8988T (cell line): ENCODE measurements at regions not wholly inside any gene's neighbourhood (a gene's known extent, or its start where the extent isn't known, plus 50 kb on each side); places are given as distances from the start of the nearest gene placed in this dataset.
"Not testable (repeated sequence)": the region's sequence is repeated elsewhere in the genome, so short reads cannot be mapped to it uniquely, and the experiment has no call there.

Experiments used
- DNase-seq: peaks from one replicate; pipeline ENCODE4 v3.0.0; 2011

DNA sequence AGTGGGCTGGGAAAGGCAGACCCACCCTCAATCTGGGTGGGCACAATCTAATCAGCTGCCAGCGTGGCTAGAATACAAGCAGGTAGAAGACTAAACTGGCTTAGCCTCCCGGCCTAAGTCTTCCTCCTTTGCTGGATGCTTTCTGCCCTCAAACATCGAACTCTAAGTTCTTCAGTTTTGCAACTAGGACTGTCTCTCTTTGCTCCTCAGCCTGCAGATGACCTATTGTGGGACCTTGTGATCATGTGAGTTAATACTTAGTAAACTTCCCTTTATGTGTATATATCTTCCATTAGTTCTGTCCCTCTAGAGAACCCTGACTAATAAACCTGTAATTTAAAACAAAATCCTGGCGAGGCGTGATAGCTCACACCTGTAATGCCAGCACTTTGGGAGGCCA is 51.8 kb upstream of the SLC39A8 start:
- not testable (repeated sequence) for DNase-seq

DNA sequence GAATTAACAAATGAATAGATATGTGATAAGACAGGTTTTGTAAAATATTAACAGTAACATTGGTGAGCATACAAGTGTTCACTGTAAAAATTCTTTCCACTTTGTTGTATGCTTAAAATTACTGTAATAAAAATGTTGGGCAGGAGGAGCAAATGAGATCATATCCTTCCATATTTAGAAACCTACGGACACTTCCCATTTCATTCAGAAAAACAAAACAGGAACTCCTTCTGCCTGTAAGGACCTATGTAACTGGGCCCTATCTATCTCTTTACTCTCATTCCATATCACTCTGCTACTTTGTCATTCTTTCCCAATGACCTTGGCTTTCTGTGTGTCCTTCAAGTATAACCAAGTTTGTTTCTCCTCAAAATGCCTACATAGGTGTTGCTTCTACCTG is 53.7 kb upstream of the SLC39A8 start:
- DNase-seq, result no peak

DNA sequence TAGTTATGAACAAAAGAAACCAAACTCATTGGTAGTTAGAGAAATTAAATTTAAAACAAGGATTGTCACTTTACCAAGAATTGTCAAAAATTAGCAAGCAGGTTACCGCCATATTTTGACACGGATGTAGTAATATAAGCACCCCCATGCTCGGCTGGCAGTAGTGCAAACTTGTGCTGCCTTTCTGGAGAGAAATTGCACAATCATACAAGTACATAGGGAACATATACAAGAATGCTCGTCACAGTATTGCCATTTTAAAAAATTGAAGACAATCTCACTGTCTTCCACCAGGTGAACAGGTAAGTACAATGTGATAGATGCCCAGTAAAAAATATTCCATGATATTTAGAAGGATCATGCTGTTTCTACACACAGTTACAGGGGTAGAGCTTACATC is 55.6 kb upstream of the SLC39A8 start:
- DNase-seq, result no peak

DNA sequence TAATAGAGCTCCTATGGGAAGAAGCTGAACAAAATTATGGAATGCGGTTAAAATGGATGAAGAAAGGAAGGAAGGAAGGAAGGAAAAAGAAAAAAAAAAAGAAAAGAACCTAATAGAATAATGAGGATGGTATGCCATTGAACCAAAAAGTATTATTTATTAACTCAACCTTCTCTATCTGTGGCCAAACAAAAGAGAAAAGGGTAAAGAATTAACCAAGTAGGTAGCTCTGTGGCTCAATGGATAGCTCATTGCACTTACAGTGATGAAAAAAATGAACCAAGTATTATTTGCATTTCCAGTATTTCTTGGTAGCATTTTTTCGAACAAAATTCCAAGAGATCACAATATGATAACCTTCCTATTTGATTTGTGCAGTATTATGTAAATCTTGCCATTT is 56.9 kb upstream of the SLC39A8 start:
- no peak for DNase-seq

DNA sequence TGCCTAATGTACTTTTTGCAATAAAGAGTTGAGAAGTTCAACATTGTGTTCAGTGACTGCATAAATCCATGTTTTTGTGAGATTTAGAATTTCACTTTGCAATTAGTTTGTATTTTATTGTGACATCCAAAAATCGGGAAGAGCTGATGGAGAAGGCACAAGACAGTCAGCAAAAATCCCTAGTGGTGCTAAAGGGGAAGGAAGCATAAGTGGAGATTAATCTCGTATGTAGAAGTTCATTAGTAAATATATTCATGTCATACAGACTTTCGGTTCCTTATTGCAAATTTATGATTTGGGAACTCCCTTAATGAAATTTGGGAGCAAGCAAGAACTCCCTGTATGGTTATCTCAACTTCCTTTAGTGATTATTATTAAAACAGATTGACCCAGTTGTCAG is 57.8 kb upstream of the SLC39A8 start:
- no peak for DNase-seq

DNA sequence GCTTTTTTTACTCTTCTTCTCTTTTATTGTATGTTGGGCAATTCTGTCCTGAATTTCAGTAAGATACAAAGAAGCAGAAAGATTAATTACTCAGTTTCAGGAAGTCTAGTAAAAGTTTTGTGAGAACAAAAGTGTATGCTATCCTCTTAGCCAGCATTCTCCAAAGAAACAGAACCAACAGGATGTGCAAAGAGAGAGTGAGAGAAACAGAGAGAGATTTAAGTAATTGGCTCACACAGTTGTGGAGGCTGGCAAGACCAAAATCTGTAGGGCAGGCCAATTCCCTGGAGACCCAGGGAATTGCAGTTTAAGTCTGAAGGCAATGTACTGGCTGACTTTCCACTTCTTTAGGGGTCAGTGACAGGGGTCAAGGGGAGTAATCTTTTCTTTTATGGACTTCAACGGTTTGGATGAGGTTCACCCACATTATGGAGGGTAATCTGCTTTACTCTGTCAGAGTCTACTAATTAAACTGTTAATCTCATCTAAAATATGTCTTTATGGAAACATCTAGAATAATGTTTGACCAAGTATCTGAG is 59.2 kb upstream of the SLC39A8 start:
- DNase-seq, result no peak

DNA sequence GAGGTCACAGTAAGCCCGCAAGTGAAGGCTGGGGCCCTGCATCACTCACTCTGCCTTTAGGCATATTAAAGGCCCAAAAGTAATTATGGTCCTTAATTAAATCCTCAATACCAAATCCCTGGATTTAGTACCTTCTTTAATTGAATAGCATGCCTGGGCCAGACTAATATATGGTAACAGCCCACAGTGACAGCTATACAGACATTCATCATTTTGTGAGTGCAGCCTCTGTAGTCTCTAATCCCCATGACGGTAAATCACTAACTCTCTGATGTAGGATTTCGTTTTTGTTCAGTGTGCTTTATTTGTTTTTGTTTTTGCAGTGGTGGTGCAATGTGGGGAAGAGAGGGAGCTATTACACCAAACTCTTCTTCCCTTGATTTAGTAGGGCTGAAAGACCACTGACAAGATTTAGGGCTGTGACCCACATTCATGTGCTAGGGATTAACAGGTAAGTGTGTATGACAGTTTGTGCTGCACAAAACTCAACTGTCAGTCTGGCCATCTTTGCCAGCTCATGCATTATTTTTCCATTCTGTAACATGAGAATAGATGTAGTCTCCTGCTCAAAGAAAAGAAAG is 60.6 kb upstream of the SLC39A8 start:
- DNase-seq, result no peak

DNA sequence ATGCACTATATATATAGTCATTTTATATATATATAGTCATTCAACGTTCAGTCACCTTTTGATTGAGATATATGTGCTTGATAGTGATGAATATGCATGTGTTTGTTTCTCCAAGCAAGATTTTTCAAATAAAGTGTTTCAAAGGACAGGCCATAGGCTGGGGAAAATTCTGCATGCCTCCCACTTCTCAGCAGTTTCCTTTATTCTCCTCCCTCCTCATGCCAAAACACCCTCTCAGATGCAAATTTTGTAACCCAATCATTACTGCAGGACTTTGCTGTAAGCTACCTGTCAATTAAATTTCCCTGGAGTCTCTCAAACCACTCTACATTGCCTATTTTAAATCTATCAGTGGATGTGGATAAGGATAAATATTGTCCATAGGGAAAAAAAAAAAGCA is 65.6 kb upstream of the SLC39A8 start:
- DNase-seq, result not testable (repeated sequence)

DNA sequence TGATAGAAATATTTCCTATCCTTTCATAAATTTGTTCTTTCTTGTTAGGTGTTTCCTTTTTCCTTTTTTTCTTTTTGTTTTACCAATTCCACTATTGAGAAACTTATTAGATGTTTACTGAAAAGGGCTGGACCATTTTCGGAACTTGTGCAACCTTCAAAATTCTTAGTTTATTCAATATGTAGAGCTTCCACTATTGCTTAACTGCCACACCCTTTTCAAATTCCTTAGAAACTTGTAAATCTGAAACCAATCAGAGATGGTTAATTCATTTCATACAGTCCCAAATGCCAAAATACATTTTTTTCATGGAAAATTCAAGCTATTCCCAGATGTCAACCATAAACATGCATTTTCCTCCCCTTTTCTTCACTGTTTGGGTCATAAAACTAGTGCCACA is 66.1 kb upstream of the SLC39A8 start:
- no peak for DNase-seq

DNA sequence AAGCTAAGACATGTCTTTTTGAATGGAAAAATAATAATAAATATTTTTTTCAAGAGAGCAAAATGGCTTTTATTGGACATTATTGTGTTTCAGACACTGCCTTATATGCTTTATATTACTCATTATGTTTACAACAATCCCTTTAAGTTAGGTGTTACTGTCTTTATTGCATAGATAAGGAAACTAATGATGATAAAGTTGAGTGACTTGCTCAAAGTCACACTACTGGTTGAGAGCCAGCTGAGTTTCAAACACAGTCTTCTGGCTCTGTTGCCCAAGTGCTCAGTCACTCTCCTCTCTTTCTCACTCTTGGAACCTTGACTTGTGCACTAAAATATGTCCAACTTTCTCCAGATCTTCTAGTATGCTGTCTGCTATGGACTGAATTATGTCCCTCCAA is 71.5 kb upstream of the SLC39A8 start:
- DNase-seq, result no peak

DNA sequence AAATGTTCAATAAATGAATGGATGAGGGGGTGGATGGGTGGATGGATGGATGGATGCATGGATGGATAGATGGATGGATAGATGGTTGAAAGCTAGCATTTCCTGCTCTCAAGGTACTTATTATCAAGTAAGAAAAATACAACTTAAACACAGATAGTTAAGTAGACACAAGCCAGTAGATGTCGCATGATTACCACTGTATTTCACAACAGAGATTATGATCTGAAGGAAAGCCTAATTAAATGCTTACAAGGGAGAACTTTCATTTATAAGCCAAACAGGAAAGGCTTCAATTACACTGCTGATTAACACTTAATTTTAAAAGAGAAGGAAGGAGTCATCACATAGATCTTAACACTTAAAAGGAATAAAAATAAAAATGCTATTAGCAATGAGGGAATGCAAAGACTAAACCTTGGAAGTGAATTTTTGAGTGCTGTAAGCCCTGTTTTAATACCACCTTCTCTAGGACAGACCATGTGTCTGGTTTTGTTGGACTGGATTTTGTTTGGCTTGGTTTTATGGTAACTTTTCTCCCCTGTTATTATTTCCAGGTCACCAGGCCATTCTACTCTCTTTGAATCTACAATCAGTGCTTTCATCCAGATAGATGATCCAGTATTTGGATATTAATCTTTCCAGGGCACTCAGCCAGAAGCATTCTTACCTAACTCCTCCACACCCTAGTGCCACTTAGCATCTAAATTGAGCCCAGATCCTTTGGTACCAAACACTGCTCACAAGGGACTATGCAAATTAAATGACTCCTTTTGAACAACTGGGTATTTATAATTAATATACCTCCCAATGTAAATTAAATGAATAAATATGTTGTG is 75.5 kb upstream of the SLC39A8 start:
- DNase-seq, result no peak

DNA sequence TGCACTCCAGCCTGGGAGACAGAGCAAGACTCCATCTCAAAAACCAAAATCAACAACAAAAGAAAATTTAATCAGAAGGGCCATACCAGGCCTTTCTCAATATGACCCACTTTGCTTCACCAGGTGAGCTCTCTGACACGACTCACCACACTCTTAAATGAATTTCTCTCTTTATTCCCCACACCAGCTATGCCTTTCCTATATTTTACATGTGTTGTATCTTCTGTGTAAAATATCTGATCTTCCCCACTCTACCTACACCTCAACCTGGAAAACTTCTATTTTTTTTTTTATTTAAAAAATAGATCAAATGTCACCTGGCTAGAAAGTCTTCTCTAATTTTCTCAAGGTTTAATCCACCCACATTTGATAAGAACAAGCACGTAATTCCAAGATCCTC is 77.6 kb upstream of the SLC39A8 start:
- DNase-seq, result no peak

DNA sequence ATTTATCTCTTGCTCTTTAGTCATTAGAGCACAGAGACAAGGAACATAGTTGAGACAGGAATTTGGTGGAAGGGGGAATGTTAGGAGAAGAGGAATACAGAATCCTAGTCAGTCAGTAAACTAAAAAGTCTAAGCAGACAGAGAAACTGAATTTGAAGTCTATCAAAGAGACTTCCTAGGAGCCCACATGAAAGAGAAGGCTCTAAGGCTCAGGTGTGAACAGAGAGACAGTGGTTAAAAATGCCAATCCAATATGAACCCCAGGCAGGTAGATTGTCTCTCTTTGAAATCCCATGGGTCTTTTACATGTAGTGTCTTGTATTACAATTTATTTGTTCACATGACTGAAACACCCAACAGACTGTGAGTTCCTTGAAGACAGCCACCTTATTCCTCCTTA is 77.8 kb upstream of the NFKB1 start:
- no peak for DNase-seq

DNA sequence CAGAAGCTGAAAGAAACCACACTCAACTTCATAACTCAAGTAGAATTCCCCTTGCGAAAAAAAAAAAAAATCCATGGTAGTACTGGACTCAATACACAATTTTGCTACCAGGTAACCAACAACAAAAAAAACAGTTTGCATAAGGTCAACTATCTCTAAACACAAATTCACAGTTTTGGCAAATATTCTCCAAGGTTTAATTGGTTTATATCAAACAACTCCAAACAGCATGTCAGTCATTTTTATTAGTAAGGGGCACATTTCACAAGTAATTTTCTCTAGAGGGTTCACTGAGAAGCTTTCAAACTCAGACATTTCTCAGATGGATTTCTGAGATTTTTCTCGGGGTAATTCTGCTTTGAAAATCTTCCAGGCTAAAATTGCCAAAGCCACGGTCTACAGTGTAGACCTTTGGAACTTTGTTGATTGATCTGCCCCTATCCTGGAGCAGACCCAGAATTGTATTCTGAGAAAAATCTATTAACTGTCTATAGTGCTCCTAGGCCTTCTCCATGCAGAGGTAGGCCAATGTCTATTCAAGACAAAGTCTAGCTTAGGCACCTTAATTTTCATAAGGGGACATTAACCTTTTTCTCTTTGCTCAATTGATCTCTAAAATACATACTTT is 73.7 kb upstream of the NFKB1 start:
- no peak for DNase-seq

DNA sequence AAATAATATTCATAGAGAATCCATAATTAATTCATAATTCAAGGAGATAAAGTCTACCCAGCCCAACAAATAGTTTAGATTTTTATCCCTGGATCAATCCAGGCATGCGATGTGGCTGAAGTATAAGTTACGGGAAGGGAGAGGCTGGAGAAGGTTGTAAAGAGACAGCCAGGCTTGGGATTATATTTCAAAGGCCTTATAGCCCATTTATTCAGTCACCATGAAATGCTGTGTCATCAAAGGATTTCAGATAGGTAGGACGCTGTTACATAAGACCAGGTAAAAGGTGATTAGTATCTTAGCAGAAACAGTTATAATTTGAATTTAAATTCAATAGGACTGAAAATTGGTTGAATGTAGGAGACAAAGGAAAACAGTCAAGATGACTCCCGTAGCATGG is 73.0 kb upstream of the NFKB1 start:
- no peak for DNase-seq

DNA sequence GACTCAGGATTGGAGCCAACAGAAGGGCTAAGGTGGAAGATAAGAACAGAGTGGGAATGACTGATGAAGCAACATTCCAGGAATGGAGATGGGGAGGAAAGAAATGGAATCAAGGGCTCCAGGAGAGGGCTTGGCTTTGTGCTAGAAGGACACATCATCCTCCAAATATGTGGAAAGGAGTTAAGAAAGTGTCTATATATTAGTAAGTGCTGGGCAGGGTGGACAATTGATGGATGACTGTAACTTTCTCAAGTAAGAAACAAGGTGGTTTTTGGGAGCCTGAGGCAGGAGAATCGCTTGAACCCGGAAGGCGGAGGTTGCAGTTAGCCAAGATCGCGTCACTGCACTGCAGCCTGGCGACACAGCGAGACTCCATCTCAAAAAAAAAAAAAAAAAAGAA is 71.6 kb upstream of the NFKB1 start:
- no peak for DNase-seq

DNA sequence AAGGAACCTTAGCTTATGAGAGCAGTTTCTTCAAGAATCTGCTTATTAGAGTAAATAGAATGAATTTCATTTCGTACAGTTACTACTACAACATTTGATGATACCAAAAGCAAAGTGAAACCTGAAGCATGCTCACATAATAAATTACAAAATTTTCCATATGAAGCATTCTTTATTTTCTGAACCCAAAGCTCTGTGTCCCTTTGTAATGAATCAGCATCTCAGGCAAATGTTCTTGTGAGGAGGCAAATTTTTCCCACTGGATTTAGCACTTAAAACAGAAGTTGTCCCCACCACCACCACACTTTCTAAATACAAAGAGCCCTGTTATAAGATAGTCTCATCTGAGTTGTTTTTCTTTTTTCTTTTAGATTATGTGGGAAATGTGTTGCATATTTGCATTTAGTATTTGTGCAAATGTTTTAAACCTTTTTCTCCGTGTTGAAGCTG is 70.7 kb upstream of the NFKB1 start:
- DNase-seq, result no peak

DNA sequence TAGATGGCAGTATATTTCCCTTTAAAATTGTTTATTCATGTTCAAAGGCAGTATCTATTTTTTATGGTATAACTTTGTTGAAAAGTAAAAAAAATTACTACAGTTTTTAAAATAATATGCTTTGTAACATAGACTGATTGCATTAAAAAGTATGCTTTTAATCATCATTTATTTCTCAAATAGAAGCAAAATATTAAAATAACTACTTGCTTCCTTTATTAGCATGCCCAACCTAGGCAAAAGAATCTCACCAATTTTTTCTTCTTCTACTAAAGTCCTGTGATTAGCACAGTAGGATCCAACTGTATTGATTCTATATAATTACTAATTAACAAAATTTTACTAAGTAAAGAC is 69.6 kb upstream of the NFKB1 start:
- no peak for DNase-seq

DNA sequence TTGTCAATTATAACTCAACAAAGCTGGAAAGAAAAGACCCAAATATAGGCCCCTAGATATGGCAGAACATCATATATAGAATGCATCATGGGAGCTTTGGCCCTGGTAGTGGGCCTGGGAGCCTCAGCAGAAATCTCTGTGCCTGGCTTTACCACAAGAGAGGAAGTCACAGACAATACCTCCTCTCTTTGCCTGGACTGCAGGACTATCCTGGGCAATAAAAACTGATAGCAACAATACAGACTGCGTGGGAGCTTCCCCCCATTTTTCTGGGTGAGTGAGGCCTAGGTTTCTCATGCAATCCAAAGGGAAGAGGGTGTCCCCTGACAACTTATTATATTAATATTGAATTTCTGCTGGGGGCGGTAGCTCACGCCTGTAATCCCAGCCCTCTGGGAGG is 64.0 kb upstream of the NFKB1 start:
- no peak for DNase-seq

DNA sequence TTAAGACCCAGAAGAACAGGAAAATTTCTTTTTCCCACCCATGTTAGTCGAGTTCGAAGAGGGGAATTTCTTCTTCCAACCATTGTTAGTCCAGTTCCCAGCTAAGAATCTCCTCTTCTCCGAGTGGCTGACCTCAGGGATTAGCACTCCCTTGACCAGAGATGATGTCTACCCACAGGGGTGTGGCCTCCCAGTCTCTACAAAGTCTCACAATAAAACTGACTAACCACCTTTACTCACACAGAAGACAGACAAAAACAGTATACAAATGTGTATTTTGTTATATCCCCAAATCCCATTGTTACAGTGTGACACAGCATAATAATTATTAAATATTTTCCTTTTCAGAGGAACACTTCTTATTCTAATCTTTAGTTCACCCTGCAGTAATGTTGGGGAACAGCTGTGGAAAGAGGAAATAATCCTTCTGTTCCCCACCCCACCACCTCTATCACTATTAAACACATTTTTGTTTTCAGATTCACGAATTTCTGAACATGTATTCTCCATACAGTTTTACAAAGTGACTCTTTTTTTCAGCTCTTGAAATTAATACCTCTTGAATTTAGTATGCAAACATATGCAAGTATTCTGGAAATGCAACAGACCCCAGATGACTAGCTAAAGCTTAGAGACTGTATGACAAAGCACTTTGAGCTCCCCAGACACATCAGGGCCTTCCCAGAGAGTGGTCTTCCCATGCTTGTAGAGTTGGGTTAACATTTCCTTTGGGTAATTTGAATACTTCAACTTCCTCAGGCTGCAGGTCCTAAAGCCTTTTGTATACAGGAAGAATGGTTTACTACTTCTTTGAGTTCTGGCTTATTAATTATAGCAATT is 62.5 kb upstream of the NFKB1 start:
- no peak for DNase-seq

DNA sequence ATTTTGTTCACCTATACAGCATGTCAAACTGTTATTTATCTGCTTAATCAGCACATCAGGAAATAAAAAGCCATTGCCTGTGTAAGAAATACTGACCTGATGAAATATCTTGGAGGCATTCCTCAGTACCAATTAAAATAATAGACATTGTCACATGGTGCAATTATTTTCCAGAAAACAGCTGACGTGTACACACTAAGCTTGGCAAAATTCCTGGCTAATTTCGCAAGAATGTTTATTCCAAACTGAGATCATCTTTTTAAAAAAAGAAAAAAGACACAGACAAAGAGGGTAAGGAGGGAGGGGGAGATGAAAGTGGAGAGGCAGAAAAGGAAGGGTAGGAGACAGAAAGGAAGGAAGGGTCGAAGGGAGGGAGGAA is 61.9 kb upstream of the NFKB1 start:
- no peak for DNase-seq

DNA sequence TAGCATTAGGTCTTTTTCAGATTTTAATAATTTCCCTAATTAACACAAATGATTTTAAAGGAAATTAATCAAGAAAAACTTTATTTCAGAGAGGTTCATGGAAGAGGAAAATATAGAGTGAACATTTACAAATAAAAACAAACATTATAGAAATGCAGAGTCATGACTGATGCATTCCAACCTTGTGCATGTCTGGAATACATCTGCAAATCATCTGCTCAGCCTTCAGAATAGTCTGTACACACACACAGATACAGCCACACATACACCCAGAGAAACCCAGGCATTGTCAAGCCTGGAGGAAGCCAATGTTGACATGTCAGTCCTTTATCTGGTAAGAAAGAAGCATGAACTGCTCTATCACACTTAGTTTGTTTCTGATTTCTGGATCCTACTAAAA is 61.3 kb upstream of the NFKB1 start:
- no peak for DNase-seq

DNA sequence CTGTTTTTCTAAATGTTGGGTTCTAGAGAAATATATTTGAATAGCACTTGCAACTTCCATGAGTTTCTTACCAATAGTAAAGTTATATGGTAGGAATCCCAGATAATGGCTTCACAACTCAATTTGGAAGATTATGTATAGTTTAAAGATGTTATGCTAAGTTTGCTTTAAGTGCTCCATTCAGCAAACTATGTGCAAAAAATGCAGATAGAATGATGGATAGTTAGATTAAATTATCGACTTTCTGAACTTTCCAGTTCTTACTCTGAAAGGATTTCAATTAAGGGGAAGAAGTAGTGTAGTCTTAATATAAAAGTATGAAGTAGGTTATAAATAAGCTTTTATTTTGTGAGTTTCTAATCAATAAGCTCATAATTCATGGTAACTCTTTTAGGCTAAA is 60.7 kb upstream of the NFKB1 start:
- no peak for DNase-seq
